DOHH2 (cell line): ENCODE measurements at regions not wholly inside any gene's neighbourhood (a gene's known extent, or its start where the extent isn't known, plus 50 kb on each side); places are given as distances from the start of the nearest gene placed in this dataset.

Experiments used
- H3F3A ChIP-seq: fragments of 200-600 bp; sonication (generic), shearing (Covaris generic); 2 replicates; pipeline ENCODE4 v1.6.0; 2016; ENCODE audit warnings: antibody characterized with exemption, mild to moderate bottlenecking; ENCODE audit not compliant: control insufficient read depth, insufficient read depth
- H3K27ac ChIP-seq: fragments of 200-600 bp; sonication (generic); 2 replicates; pipeline ENCODE4 v1.5.1; 2014; ENCODE audit warnings: low read depth, mild to moderate bottlenecking, low read length, moderate library complexity
- H3K27me3 ChIP-seq: fragments of 200-600 bp; sonication (generic); 2 replicates; pipeline ENCODE4 v1.6.1; 2014; ENCODE audit warnings: mild to moderate bottlenecking, low read length, mixed read lengths; ENCODE audit not compliant: control insufficient read depth
- H3K36me3 ChIP-seq: fragments of 200-600 bp; sonication (generic); 2 replicates; pipeline ENCODE4 v1.6.1; 2014; ENCODE audit warnings: mild to moderate bottlenecking, low read length, moderate library complexity, mixed read lengths; ENCODE audit not compliant: control insufficient read depth
- H3K4me1 ChIP-seq: fragments of 200-600 bp; sonication (generic); 2 replicates; pipeline ENCODE4 v1.6.1; 2014; ENCODE audit warnings: mild to moderate bottlenecking, low read length, mixed read lengths; ENCODE audit not compliant: control insufficient read depth
- H3K4me2 ChIP-seq: fragments of 200-600 bp; sonication (generic); 2 replicates; pipeline ENCODE4 v1.6.0; 2014; ENCODE audit warnings: mild to moderate bottlenecking, low read length, moderate library complexity
- H3K4me3 ChIP-seq: fragments of 200-600 bp; sonication (generic); 2 replicates; pipeline ENCODE4 v1.5.1; 2014; ENCODE audit warnings: mild to moderate bottlenecking, low read length, mixed read lengths
- H3K79me2 ChIP-seq: fragments of 200-600 bp; sonication (generic); 2 replicates; pipeline ENCODE4 v1.6.1; 2014; ENCODE audit warnings: mild to moderate bottlenecking, low read length, mixed read lengths; ENCODE audit not compliant: control insufficient read depth
- H3K9me2 ChIP-seq: fragments of 200-600 bp; sonication (generic); replicated peaks from 2 replicates; pipeline ENCODE4 v1.6.1; 2014; ENCODE audit warnings: mild to moderate bottlenecking, low read length, mixed read lengths; ENCODE audit not compliant: control insufficient read depth
- H3K9me3 ChIP-seq: fragments of 200-600 bp; sonication (generic); 2 replicates; pipeline ENCODE4 v1.6.1; 2014; ENCODE audit warnings: antibody characterized with exemption, low read length, mixed read lengths; ENCODE audit not compliant: control insufficient read depth, insufficient read depth
- H4K20me1 ChIP-seq: fragments of 200-600 bp; sonication (generic); 2 replicates; pipeline ENCODE4 v1.6.0; 2014; ENCODE audit warnings: low read depth, mild to moderate bottlenecking, antibody characterized with exemption, low read length, moderate library complexity; ENCODE audit not compliant: control insufficient read depth, insufficient read depth
- CTCF ChIP-seq: fragments of 200-600 bp; sonication (generic); IDR thresholded peaks from one replicate; pipeline ENCODE4 v1.5.1; 2014; ENCODE audit warnings: antibody characterized with exemption, mild to moderate bottlenecking, low read depth, low read length; ENCODE audit not compliant: poor library complexity, severe bottlenecking
- EZH2phosphoT487 ChIP-seq: fragments of 200-600 bp; sonication (generic); IDR thresholded peaks from 2 replicates; pipeline ENCODE4 v1.6.1; 2017; ENCODE audit warnings: borderline replicate concordance, mild to moderate bottlenecking, antibody characterized with exemption, low read length, moderate library complexity, mixed read lengths

DNA sequence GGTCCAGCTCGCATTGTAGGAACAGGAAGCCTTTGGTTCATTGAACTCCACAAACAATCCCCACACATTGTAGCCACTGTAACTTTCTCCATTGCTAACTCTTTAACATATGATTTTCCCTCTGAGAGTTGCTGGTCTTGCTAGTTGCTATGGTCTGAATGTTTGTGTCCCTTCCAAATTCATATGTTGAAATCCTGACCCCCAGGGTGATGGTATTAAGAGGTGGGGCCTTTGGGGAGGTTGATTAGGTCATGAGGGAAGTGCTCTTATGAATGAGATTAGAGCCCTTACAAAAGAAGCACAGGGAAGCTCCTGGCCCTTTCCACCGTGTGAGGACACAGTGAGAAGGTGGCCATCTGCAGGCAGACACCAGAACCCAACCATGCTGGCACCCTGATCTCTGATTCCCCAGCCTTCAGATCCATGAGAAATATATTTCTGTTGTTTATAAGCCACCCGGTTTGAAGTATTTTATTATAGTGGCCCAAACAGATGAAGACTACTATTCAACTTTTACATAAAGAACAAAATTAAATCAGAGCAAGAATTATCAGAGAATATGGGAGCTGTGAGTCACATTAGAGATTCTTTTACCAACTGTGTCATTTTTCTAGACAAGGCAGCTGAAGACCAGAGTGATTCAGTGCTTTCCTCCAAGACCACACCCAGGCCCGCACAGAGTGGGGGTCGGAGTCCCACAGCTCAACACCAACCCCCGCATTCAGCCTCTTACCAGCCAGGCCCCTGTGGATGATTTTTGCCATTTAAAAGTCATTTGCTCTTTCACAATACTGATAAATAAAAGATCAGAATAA, 143.0 kb downstream of the SAMD5 start:
- Histone ChIP-seq H3K27me3 (no peaks in the 10 kb centered on the region), H3K9me2 (no peaks in the 10 kb centered on the region), H3K36me3 (no peaks in the 10 kb centered on the region), H3K27ac (no peak overlapping the region), H4K20me1 (no peaks in the 10 kb centered on the region), H3K9me3 (no peaks in the 10 kb centered on the region), H3K79me2 (no peaks in the 10 kb centered on the region), H3K4me2 (no peak overlapping the region), H3K4me3 (no peak overlapping the region), H3K4me1 (no peaks in the 10 kb centered on the region), H3F3A (no peaks in the 10 kb centered on the region)
- TF ChIP-seq EZH2phosphoT487 (no peak), CTCF (no peak)

- H3K9me2 ChIP-seq = no peaks in the 10 kb centered on the region
- no peaks in the 10 kb centered on the region for H3K79me2 ChIP-seq
- no peaks in the 10 kb centered on the region for H3K27me3 ChIP-seq
- no peaks in the 10 kb centered on the region for H3K9me3 ChIP-seq
- H3K4me1 ChIP-seq = no peaks in the 10 kb centered on the region
- no peak overlapping the region for H3K4me3 ChIP-seq
- no peaks in the 10 kb centered on the region for H3F3A ChIP-seq
- TF ChIP-seq EZH2phosphoT487 = no peak
- no peak for TF ChIP-seq CTCF
- no peak overlapping the region for H3K27ac ChIP-seq
- H3K36me3 ChIP-seq = no peaks in the 10 kb centered on the region
- no peaks in the 10 kb centered on the region for H4K20me1 ChIP-seq
- no peak overlapping the region for H3K4me2 ChIP-seq
Observed at GRCh38 chr6:147653631-147654030, 145.1 kb downstream of the SAMD5 start.

GRCh38 chr6:147654103-147654845, 145.8 kb downstream of the SAMD5 start:
- Histone ChIP-seq H3K79me2 (no peaks in the 10 kb centered on the region), H4K20me1 (no peaks in the 10 kb centered on the region), H3K36me3 (no peaks in the 10 kb centered on the region), H3K27me3 (no peaks in the 10 kb centered on the region), H3K4me1 (no peaks in the 10 kb centered on the region), H3K27ac (no peak overlapping the region), H3F3A (no peaks in the 10 kb centered on the region), H3K4me3 (no peak overlapping the region), H3K9me3 (no peaks in the 10 kb centered on the region), H3K4me2 (no peak overlapping the region), H3K9me2 (no peaks in the 10 kb centered on the region)
- TF ChIP-seq EZH2phosphoT487 (no peak), CTCF (no peak)
